ENCODE measurements at regions not wholly inside any gene's neighbourhood (a gene's known extent, or its start where the extent isn't known, plus 50 kb on each side); places are given as distances from the start of the nearest gene placed in this dataset.

DNA sequence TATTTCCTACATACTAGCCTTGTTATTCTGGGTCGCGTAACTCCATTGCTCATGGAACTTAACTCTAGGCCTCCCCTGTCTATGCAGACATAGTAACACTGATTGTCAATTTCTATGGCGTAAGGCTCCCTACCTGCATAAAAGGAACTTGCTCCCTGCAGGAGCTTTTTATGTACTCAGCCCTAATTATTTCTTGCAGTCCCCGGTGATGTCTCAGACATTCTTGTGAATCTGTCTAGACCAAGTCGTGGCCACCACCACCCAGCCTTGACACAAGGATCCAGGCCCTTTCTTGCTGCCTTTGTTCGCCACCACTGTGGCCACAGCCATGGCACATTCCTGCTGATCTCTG lies 189.5 kb upstream of the CTAGE1 start:
- TF ChIP-seq, protein P1, sequence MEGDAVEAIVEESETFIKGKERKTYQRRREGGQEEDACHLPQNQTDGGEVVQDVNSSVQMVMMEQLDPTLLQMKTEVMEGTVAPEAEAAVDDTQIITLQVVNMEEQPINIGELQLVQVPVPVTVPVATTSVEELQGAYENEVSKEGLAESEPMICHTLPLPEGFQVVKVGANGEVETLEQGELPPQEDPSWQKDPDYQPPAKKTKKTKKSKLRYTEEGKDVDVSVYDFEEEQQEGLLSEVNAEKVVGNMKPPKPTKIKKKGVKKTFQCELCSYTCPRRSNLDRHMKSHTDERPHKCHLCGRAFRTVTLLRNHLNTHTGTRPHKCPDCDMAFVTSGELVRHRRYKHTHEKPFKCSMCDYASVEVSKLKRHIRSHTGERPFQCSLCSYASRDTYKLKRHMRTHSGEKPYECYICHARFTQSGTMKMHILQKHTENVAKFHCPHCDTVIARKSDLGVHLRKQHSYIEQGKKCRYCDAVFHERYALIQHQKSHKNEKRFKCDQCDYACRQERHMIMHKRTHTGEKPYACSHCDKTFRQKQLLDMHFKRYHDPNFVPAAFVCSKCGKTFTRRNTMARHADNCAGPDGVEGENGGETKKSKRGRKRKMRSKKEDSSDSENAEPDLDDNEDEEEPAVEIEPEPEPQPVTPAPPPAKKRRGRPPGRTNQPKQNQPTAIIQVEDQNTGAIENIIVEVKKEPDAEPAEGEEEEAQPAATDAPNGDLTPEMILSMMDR (IDR thresholded peaks at IDR 0.05) = no peak
- no peak for TF ChIP-seq POLR2A (IDR thresholded peaks at IDR 0.05)

All from lower leg skin (tissue), 3 donors.